Activated CD4-positive, alpha-beta T cell treated with anti-CD3 and anti-CD28 coated beads, Interleukin-2, amount 50 U/mL, for 24 hours (primary cell): ENCODE measurements at regions not wholly inside any gene's neighbourhood (a gene's known extent, or its start where the extent isn't known, plus 50 kb on each side); places are given as distances from the start of the nearest gene placed in this dataset.
"Not testable (repeated sequence)": the region's sequence is repeated elsewhere in the genome, so short reads cannot be mapped to it uniquely, and the experiment has no call there.

Experiments
- DNase-seq, 2 donors: peaks; one replicate each; pipeline ENCODE4 v3.0.0-alpha.2; 2020; ENCODE audit warnings: low read depth in 1 of 2, low spot score in 1 of 2

DNA sequence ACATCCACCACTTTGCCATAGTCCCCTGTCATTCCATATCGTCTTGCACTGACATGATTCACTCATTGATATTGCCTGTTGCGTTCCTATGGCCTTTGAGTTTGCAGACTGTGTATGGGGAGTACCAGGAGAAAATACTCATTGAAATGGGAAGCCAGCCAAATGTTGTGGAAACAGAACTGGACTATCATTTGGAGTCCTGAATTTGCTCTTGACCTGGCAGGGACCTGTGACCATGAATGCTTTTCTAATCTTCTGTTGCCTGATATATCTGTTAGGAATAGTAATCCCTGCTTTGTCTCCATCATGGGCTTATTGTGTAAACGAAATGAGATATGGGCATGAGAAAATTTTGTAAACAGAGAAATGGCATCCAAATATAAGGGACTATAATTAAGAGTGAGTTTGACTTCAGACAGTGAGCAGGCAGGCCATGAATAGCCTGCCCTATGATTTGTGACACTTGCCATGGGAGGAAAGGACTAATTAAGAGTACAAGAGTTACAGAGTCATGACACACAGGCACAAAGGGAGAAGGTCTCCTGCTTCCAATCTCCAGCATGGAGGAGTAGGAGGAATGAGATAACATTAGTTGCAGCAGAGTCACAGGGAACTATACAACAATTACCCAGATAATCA lies 572.9 kb upstream of the SGCD start:
- DNase-seq: no peak

DNA sequence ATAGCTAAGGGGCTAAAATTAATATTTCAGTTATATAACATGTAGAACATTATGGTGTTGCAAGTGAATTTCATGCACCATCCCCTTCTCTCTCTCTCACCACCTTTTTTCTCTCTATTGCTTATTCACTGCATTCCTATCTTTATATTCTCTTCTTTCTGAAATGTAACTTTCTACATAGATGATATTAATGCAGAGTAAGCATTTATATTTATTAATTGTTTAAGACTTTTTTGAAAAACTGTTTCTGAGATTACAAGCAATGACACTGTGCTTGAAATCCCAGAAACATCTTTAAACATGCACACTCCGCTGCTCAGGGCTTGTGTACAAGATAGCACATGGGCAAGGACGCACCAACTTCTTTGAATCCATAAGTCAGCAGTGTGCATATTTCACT lies 567.7 kb upstream of the SGCD start:
- no peak for DNase-seq

- DNase-seq: no peak
These were observed 567.0 kb upstream of the SGCD start for GRCh38 chr5:155759984-155760383.

DNA sequence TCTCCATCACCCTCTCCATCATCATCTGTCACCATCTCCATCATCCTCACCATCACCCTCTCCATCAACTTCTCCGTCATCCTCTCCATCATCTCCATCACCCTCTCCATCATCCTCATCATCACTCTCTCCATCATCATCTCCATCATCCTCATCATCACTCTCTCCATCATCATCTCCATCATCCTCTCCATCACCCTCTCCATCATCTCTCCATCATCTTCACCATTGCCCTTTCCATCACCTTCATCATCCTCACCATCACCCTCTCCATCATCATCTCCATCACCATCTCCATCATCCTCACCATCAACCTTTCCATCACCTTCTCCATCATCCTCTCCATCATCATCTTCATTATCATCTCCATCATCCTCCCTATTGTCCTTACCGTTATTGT lies 565.5 kb upstream of the SGCD start:
- no peak for DNase-seq

GRCh38 chr5:155765715-155766114 lies 561.2 kb upstream of the SGCD start:
- no peak for DNase-seq

- no peak for DNase-seq
These were observed 559.5 kb upstream of the SGCD start for GRCh38 chr5:155767470-155767869.

DNA sequence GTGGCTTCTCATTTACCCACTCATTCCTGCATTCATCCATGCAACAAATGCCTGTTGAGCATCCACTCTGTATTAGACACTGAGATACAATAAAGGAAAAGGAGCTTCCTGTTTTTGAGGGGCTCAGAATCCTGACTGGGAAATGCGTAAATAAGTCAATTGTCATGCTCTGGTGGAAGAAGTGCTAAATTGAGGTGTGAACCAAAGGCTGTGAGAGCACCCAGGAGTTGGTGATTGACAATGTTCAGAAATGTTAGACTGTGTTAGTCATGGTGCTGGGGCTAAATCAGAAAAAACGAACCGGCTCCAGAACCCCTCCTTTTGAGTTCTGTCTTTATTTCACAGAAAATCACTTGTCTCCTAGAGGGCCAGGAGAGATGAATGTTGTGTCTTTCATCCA lies 558.6 kb upstream of the SGCD start:
- no peak for DNase-seq

DNA sequence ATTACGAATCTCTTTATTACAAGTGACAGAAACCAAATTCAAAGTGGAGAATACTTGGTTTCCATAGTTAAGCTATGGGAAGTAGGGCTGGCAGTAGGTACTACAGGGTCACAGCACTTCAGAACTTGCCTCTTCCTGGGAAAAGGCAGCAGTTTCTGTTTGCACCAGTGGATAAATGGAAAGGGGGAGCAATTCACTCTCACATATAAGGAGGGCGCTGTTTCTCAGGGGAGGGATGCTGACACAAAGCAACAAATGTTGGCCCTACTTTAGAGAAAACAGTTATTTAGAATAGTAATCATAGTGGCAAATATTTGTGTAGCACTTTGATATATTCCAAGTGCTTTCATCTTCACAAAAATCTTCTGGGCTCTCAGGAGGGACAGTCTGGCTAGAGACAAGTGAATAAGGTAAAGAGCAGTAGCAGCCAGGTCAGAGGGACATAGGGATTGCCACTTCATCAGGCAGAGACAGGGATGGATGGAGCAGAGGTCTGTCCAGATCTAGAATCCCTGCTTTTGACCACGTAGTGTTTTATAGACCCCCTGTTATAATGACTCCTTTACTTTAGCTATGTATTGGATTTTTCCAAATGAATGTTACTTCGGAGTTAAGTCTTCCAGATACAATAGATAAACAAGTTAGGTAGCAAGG lies 554.8 kb upstream of the SGCD start:
- DNase-seq: no peak

DNA sequence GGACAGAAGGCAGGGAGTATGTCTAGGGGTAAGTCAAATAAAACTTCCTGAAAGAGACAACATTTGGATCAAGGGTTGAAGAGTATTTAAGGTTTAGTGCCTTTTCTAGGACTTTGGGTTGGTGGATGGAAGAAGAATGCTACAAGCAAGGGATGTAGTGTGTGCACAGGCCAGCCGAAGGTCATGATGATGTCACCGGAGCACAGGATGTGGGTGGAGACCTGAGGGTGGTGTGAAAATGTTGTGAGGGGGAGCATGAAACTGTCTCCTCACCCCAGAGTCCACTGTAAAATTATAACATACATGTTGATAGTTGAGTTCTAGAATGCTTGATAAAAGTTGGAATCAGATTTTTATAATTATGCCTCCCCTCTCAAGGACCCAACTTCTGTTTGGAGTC lies 553.3 kb upstream of the SGCD start:
- DNase-seq: no peak

GRCh38 chr5:155780260-155780659 lies 546.7 kb upstream of the SGCD start:
- no peak for DNase-seq

- no peak for DNase-seq
These were observed 543.7 kb upstream of the SGCD start for GRCh38 chr5:155783246-155783645.

DNA sequence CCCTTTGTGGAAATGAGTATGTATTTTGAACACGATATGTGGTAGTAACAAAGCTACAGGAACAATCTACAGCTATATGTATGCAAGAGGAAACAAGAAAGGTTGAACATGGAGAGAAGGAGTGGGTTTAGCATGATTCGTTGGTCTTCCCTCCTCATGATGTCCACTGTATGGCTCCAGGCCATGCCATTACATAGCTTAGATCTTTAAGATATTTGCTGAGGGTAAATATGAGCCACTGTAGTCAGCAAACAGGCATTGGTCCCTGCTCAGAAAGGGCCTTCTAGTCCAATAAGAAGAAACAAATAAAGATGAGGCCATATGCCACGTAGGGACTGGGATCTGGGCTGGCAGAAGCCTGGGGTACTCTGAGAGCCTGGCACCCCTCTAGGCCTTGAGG lies 543.2 kb upstream of the SGCD start:
- no peak for DNase-seq

- no peak for DNase-seq
These were observed 540.9 kb upstream of the SGCD start for GRCh38 chr5:155786108-155786507.

DNA sequence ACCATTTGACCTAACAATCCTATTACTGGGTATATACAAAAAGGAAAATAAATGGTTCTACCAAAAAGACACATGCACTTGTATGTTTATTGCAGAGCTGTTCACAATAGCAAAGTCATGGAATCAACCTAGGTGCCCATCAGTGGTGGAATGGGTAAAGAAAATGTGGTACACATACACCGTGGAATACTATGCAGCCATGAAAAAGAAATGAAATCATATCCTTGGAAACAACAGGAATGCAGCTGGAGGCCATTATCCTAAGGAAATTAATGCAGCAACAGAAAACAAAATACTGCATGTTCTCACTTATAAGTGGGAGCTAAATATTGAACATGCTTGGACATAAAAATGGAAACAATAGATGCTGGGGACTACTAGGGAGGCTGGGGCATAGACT lies 534.1 kb upstream of the SGCD start:
- no peak for DNase-seq

DNA sequence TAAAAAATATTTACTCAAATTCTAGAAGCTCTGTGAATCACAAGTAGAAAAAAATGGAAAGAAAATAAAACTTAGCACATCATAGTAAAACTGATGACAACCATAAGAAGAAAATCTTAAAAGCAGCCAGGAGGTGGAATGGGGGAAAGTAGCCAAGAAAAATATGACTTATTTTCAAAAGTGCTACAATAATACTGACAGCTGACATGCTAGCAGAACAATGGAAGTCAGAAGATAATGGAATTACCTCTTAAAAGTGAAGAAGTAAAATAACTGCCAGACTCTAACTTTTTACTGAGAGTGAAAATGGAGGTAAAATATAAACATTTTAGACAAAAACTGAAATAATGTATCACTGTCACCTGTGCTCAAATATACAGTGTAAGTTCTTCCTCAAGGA lies 532.2 kb upstream of the SGCD start:
- no peak for DNase-seq

DNA sequence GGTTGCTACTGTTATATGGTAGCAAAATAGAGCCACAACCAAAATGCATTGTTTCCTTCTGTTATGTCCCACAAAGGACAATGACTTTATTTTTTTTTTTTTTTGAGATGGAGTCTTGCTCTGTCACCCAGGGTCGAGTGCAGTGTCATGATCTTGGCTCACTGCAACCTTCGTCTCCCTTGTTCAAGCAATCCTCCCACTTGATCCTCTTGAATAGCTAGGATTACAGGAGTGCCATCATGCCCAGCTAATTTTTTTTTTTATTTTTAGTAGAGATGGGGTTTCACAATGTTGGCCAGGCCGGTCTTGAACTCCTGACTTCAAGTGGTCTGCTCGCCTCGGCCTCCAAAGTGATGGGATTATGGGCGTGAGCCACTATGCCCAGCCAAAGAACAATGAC lies 527.7 kb upstream of the SGCD start:
- DNase-seq: no peak

GRCh38 chr5:155807884-155808576 lies 518.9 kb upstream of the SGCD start:
- DNase-seq: no peak

- DNase-seq: no peak
These were observed 511.7 kb upstream of the SGCD start for GRCh38 chr5:155815248-155815647.

DNA sequence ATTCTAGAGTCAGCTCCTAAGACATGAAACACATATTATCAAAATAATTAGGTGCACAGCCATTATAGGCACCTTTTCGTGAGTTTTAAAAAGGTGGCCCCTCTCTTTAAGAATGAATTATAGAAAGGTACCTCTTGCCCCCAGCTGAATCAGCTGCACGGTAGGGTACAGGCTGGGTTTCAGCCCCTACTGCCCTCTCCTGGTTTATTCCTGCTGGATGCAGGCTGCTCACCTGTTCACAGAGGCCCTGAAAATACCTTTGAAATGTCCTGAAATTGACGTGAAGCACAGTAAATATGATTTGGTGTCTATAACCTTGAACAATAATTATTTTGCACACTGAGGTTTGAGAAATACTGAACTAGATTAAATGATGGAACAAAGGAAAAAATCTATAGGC lies 504.8 kb upstream of the SGCD start:
- DNase-seq: no peak

DNA sequence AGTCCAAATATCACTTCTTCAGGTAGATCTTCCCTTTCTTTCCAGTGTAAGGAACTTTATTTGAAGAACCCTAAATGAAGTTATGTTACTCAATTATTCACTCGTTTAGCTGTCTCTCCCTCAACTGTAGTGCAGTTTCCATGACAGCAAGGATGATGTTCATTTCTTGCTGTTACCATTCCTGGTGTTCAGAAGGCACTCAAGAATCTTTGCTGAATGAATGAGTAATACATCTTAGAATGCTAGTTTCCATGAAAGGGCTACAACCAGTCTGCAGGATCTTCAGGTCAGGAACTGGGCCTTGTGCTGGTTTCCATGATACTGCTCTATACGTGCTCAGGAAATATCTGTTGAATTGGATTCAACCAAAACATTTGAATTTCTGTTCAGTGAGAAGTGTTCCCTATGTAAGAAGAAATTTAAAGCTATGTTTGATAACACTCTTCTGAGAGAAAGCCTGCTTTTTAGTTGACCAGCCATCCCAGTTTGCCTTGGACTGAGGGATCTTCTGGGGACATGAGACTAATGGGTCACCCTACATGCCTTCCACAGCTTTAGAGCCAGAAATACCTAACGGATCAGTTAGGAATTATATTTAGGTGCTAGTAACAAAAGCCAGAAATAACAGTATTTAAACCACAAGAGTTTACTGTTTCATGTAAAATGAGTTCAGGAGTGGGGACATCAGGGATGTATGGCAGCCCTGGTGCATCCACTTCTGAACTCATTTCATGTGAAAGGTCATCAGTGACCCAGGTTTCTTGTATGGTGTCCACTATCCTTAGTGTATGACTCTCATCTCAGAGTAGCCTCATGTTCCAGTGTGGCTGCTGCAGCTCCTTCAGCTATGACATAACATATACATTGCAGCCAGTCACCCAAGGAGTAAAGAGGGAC lies 500.1 kb upstream of the SGCD start:
- DNase-seq: no peak

- DNase-seq: not testable (repeated sequence)
These were observed 499.5 kb upstream of the SGCD start for GRCh38 chr5:155827508-155827815.

DNA sequence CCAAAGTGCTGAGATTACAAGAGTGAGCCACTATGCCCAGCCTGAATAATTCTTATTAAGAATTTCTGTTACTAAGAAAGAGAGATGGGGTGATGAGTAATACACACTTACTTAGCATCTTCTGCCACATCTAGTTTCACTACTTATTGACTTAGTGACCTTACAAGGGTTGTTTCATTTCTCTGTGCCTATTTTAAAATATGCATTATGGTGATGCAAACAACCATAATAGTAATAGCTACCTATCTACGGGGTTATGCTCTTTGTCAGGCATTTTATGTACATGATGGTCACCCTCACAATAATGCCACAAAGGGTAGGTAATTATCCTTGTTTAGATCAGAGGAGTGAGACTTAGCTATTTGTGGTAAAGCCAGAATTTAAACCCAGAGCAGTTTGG lies 499.0 kb upstream of the SGCD start:
- DNase-seq: no peak
